IMR-90 (cell line): ENCODE measurements at regions not wholly inside any gene's neighbourhood (a gene's known extent, or its start where the extent isn't known, plus 50 kb on each side); places are given as distances from the start of the nearest gene placed in this dataset.

Source experiments
- ATAC-seq: fragments of 200-7000 bp; cut with Tn5 transposase; 2 replicates; pipeline ENCODE4 v1.9.1; 2020; ENCODE audit warnings: low read depth, mild to moderate bottlenecking, moderate library complexity
- BruUV-seq: library from RNA; stranded (reverse); fragments of 400-500 nt; replicated peaks from 2 replicates; lab custom pipeline; 2021; lab: Mats Ljungman, UMichigan
- CTCF ChIA-PET: fragments of 300-600 bp; formaldehyde crosslinking; extraction: SDS; loops from one replicate; lab custom pipeline; 2021; ENCODE audit warnings: antibody characterized with exemption; lab: Yijun Ruan, JAX
- POLR2A ChIA-PET: fragments of 300-600 bp; sonication (Branson Sonifier 250); formaldehyde crosslinking; loops from one replicate; lab custom pipeline; 2022; ENCODE audit warnings: antibody characterized with exemption; ENCODE audit not compliant: unreplicated experiment; lab: Charles Lee
- DNase-seq: peaks from one replicate; pipeline ENCODE4 v3.0.0; 2013
- H2AFZ ChIP-seq: replicated peaks from 2 replicates; pipeline ENCODE3; 2013; ENCODE audit warnings: low read length, mild to moderate bottlenecking; ENCODE audit not compliant: poor library complexity
- H2AK5ac ChIP-seq: 2 replicates; pipeline ENCODE4 v1.6.1; 2013; ENCODE audit warnings: low read depth, low read length, inconsistent platforms
- H2AK9ac ChIP-seq: replicated peaks from 2 replicates; pipeline ENCODE3; 2013; ENCODE audit warnings: mild to moderate bottlenecking, low read depth, low read length, moderate library complexity; ENCODE audit not compliant: poor library complexity
- H2BK120ac ChIP-seq: 2 replicates; pipeline ENCODE4 v1.6.1; 2013; ENCODE audit warnings: low read depth, low read length, inconsistent platforms
- H2BK15ac ChIP-seq: 3 replicates; pipeline ENCODE4 v1.6.1; 2013; ENCODE audit warnings: low read depth, low read length, inconsistent platforms
- H2BK20ac ChIP-seq: 2 replicates; pipeline ENCODE4 v1.6.1; 2013; ENCODE audit warnings: low read depth, mild to moderate bottlenecking, inconsistent platforms, low read length, moderate library complexity
- H2BK5ac ChIP-seq: 2 replicates; pipeline ENCODE4 v1.6.1; 2013; ENCODE audit warnings: mild to moderate bottlenecking, low read depth, low read length, inconsistent platforms; ENCODE audit not compliant: poor library complexity, severe bottlenecking
- H3K14ac ChIP-seq: replicated peaks from 2 replicates; pipeline ENCODE4 v1.6.1; 2013; ENCODE audit warnings: low read depth, low read length, inconsistent platforms
- H3K18ac ChIP-seq: 2 replicates; pipeline ENCODE4 v1.6.1; 2013; ENCODE audit warnings: low read depth, low read length, control low read depth
- H3K23ac ChIP-seq: 2 replicates; pipeline ENCODE4 v1.6.1; 2013; ENCODE audit warnings: low read depth, low read length, inconsistent platforms
- H3K27ac ChIP-seq: 2 replicates; pipeline ENCODE4 v1.5.1; 2013; ENCODE audit warnings: mild to moderate bottlenecking, control low read depth, low read length; ENCODE audit not compliant: insufficient read depth
- H3K27me3 ChIP-seq: 2 replicates; pipeline ENCODE4 v1.6.1; 2013; ENCODE audit warnings: low read length; ENCODE audit not compliant: control insufficient read depth, insufficient read depth
- H3K36me3 ChIP-seq: 2 replicates; pipeline ENCODE4 v1.6.1; 2013; ENCODE audit warnings: low read length, mixed read lengths; ENCODE audit not compliant: control insufficient read depth, insufficient read depth
- H3K4ac ChIP-seq: 2 replicates; pipeline ENCODE4 v1.6.1; 2013; ENCODE audit warnings: low read depth, low read length, inconsistent platforms
- H3K4me1 ChIP-seq: 2 replicates; pipeline ENCODE4 v1.6.1; 2013; ENCODE audit warnings: low read length, mixed read lengths; ENCODE audit not compliant: control insufficient read depth, insufficient read depth
- H3K4me2 ChIP-seq: 2 replicates; pipeline ENCODE4 v1.6.1; 2013; ENCODE audit warnings: low read depth, mild to moderate bottlenecking, control low read depth, low read length, moderate library complexity
- H3K4me3 ChIP-seq: 2 replicates; pipeline ENCODE4 v1.5.1; 2013; ENCODE audit warnings: low read depth, mild to moderate bottlenecking, control low read depth, low read length, moderate library complexity; ENCODE audit not compliant: insufficient read depth
- H3K56ac ChIP-seq: 2 replicates; pipeline ENCODE4 v1.6.1; 2013; ENCODE audit warnings: low read length, inconsistent platforms; ENCODE audit not compliant: insufficient read depth; ENCODE audit errors: extremely low read depth
- H3K79me1 ChIP-seq, 2 experiments: 2 replicates each; pipeline ENCODE4 v1.6.1; 2013; ENCODE audit warnings: low read length in 2 of 2, inconsistent platforms in 1 of 2, low read depth in 1 of 2
- H3K9ac ChIP-seq: 2 replicates; pipeline ENCODE4 v1.6.1; 2013; ENCODE audit warnings: low read depth, low read length, control low read depth
- H3K9me1 ChIP-seq: 2 replicates; pipeline ENCODE4 v1.6.1; 2013; ENCODE audit warnings: low read length, inconsistent platforms; ENCODE audit not compliant: insufficient read depth
- H3K9me3 ChIP-seq: 2 replicates; pipeline ENCODE4 v1.6.1; 2013; ENCODE audit warnings: low read length; ENCODE audit not compliant: control insufficient read depth, insufficient read depth
- H4K20me1 ChIP-seq: 2 replicates; pipeline ENCODE4 v1.6.1; 2013; ENCODE audit warnings: low read length, inconsistent platforms; ENCODE audit not compliant: insufficient read depth
- H4K5ac ChIP-seq: 2 replicates; pipeline ENCODE4 v1.6.1; 2013; ENCODE audit warnings: mild to moderate bottlenecking, low read depth, low read length, control low read depth
- H4K8ac ChIP-seq, 2 experiments: 2 replicates each; pipeline ENCODE4 v1.6.1; 2013; ENCODE audit warnings: low read depth in 2 of 2, low read length in 2 of 2, control low read depth in 1 of 2, inconsistent platforms in 1 of 2
- H4K91ac ChIP-seq: 2 replicates; pipeline ENCODE4 v1.6.1; 2013; ENCODE audit warnings: low read depth, low read length, inconsistent platforms; ENCODE audit not compliant: insufficient read depth
- CEBPB ChIP-seq: IDR thresholded peaks from 2 replicates; pipeline ENCODE4 v1.6.1; 2012; ENCODE audit warnings: low read depth, low read length, improper control_type of control experiment
- POLR2A ChIP-seq: IDR thresholded peaks from 2 replicates; pipeline ENCODE4 v1.6.1; 2012; ENCODE audit warnings: mild to moderate bottlenecking, low read depth, low read length
- RAD21 ChIP-seq: IDR thresholded peaks from 2 replicates; pipeline ENCODE4 v1.6.1; 2012; ENCODE audit warnings: low read length, improper control_type of control experiment
- RCOR1 ChIP-seq: IDR thresholded peaks from 2 replicates; pipeline ENCODE4 v1.6.1; 2012; ENCODE audit warnings: mild to moderate bottlenecking, low read length, improper control_type of control experiment; ENCODE audit not compliant: insufficient replicate concordance
- USF2 ChIP-seq: fragments of 150-350 bp; IDR thresholded peaks from 2 replicates; pipeline ENCODE4 v1.6.1; 2017; ENCODE audit warnings: mild to moderate bottlenecking, antibody characterized with exemption, low read length, low read depth
- WGBS, 2 experiments: methylation state at CpG; one replicate each; pipeline versions ENCODE4 v1.1.5 to v1.1.7; 2013; ENCODE audit warnings: missing lambda C conversion rate in 2 of 2; ENCODE audit not compliant: insufficient read length in 1 of 2; ENCODE audit errors: extremely low coverage in 2 of 2; 5-methylcytosine and 5-hydroxymethylcytosine counted together
- dilution Hi-C: fragments of 300-500 bp; cut with HindIII; formaldehyde crosslinking; loops from one replicate; pipeline ENCODE4 v1.14.3; 2018; ENCODE audit warnings: low sequenced_read_pairs; ENCODE audit not compliant: unreplicated experiment
- in situ Hi-C: fragments of 300-500 bp; cut with MboI; formaldehyde crosslinking; loops from 3 replicates; pipeline ENCODE4 v1.14.3; 2019; ENCODE audit warnings: low sequenced_read_pairs, inconsistent platforms, mixed read lengths
- intact Hi-C: fragments of 100-400 bp; cut with micrococcal nuclease; formaldehyde crosslinking; loops from 2 replicates; pipeline ENCODE4 v1.10.0; 2022

GRCh38 chr15:31219221-31219620 is 107.4 kb upstream of the KLF13 start:
- H2AK9ac ChIP-seq, result no peak overlapping the region
- ChIA-PET CTCF (no interaction called here), POLR2A (no interaction called here)
- no peak overlapping the region for H4K8ac ChIP-seq
- dilution Hi-C loops (no loop called here), intact Hi-C loops (loop anchor here (5.0 kb wide), 2 partner anchors 108 to 223 kb away; partner anchors contain the start of gene KLF13), in situ Hi-C loops (no loop called here)
- H3K56ac ChIP-seq, result no peak overlapping the region
- H2BK15ac ChIP-seq, result no peak overlapping the region
- no peak overlapping the region for H3K9ac ChIP-seq
- ATAC-seq (no peak), DNase-seq (no peak)
- H3K9me1 ChIP-seq, result no peaks in the 10 kb centered on the region
- H3K36me3 ChIP-seq, result no peaks in the 10 kb centered on the region
- no peak overlapping the region for H4K91ac ChIP-seq
- no peak overlapping the region for H2BK120ac ChIP-seq
- no peak overlapping the region for H2AK5ac ChIP-seq
- H3K4me1 ChIP-seq, result peaks cover 1% of the 10 kb centered on the region; the same call in 1 of the 2 replicates
- no peak overlapping the region for H2BK20ac ChIP-seq
- H3K4ac ChIP-seq, result no peak overlapping the region
- H2AFZ ChIP-seq, result no peak overlapping the region
- no peaks in the 10 kb centered on the region for H4K20me1 ChIP-seq
- H4K5ac ChIP-seq, result no peak overlapping the region
- H3K23ac ChIP-seq, result no peak overlapping the region
- BruUV-seq, result no TSS peak
- H3K27me3 ChIP-seq, result peaks cover 24% of the 10 kb centered on the region
- H2BK5ac ChIP-seq, result no peak overlapping the region
- no peak for TF ChIP-seq RAD21
- TF ChIP-seq RCOR1, result no peak
- TF ChIP-seq POLR2A, result no peak
- no peak for TF ChIP-seq CEBPB
- no peak for TF ChIP-seq USF2
- no peaks in the 10 kb centered on the region for H3K79me1 ChIP-seq
- no peaks in the 10 kb centered on the region for H3K9me3 ChIP-seq
- no peak overlapping the region for H3K4me3 ChIP-seq
- no CpG with 5 or more reads among the region's 3 CpGs for WGBS, 2 experiments
- no peak overlapping the region for H3K27ac ChIP-seq
- no peak overlapping the region for H3K14ac ChIP-seq
- H3K18ac ChIP-seq, result no peak overlapping the region
- no peak overlapping the region for H3K4me2 ChIP-seq
